Upper lobe of right lung (tissue), 1 donor: ENCODE measurements at regions not wholly inside any gene's neighbourhood (a gene's known extent, or its start where the extent isn't known, plus 50 kb on each side); places are given as distances from the start of the nearest gene placed in this dataset.

ENCODE experiments used
- ATAC-seq: fragments of 200-7000 bp; cut with Tn5 transposase; one replicate; pipeline ENCODE4 v1.9.1; 2020; ENCODE audit warnings: mild to moderate bottlenecking, moderate library complexity
- DNase-seq: peaks from one replicate; pipeline ENCODE4 v3.0.0-alpha.2; 2020
- H3K27ac ChIP-seq: fragments of 200-600 bp; one replicate; pipeline ENCODE4 v1.8.0; 2022
- H3K27me3 ChIP-seq: fragments of 200-600 bp; one replicate; pipeline ENCODE4 v1.8.0; 2022; ENCODE audit warnings: mild to moderate bottlenecking
- H3K36me3 ChIP-seq: fragments of 200-600 bp; one replicate; pipeline ENCODE4 v1.8.0; 2022
- H3K4me1 ChIP-seq: fragments of 200-600 bp; one replicate; pipeline ENCODE4 v1.8.0; 2022
- H3K4me3 ChIP-seq: fragments of 200-600 bp; one replicate; pipeline ENCODE4 v1.8.0; 2022; ENCODE audit warnings: mild to moderate bottlenecking
- H3K9me3 ChIP-seq: fragments of 200-600 bp; one replicate; pipeline ENCODE4 v1.8.0; 2022
- CTCF ChIP-seq: fragments of 200-600 bp; IDR thresholded peaks from one replicate; pipeline ENCODE4 v1.8.0; 2022; ENCODE audit warnings: antibody characterized with exemption
- intact Hi-C: fragments of 100-400 bp; cut with DNase I; formaldehyde crosslinking; loops from one replicate; pipeline ENCODE4 v1.11.0; 2022
- donor health status: DM: no; HTN: yes; CAD: no; lungs with severe emphysema.

DNA sequence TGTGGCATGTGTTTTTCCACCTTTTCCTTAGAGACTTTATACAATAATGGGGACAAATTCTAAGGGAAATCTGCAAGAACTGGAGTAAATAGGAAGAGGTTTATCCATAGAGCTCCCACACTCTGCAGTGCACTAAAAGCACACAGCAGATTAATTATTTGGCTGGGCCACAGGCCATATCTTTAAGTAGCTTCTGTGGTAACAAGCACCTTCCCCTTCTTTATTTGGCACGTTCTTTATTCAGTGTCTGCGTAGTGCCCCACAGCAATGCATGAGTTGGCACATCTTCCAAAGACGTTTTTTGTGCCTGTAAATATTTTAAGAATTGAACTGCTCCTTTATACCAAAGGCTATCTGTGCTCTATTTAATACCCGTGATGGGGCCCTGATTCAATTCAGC, 104.9 kb upstream of the MBL2 start:
- Histone ChIP-seq H3K4me1 (no peaks in the 10 kb centered on the region), H3K36me3 (no peaks in the 10 kb centered on the region), H3K9me3 (no peaks in the 10 kb centered on the region), H3K4me3 (no peak overlapping the region), H3K27ac (no peak overlapping the region), H3K27me3 (no peaks in the 10 kb centered on the region)
- no peak for TF ChIP-seq CTCF
- intact Hi-C loops = no loop called here
- ATAC-seq (peak; percentile 35), DNase-seq (no peak)

GRCh38 chr10:52875336-52875735, 102.8 kb upstream of the MBL2 start:
- intact Hi-C loops = no loop called here
- no peaks in the 10 kb centered on the region for H3K9me3 ChIP-seq
- no peak for ATAC-seq
- no peak for TF ChIP-seq CTCF
- no peak overlapping the region for H3K4me3 ChIP-seq
- no peaks in the 10 kb centered on the region for H3K27me3 ChIP-seq
- no peaks in the 10 kb centered on the region for H3K36me3 ChIP-seq
- DNase-seq = no peak
- no peaks in the 10 kb centered on the region for H3K4me1 ChIP-seq
- no peak overlapping the region for H3K27ac ChIP-seq

DNA sequence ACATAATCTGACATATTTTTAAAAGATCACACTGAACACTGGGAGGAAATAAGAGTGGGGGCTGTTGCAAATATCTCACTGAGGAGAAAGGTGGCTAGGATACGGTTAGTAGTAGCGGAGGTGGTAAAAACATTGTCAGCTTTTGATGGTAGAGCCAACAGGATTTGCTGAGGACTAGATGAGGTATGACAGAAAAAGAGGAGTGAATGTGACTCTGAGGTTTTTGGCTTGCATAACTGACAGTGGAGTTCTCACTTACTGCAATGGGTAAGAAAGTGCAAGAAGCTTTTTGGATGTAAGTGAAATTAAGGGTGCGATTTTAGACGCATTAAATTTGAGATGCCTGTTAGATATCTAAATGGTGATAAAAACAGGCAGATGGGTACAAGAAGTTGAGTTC, 102.0 kb upstream of the MBL2 start:
- Histone ChIP-seq H3K4me1 (no peaks in the 10 kb centered on the region), H3K27ac (no peak overlapping the region), H3K27me3 (no peaks in the 10 kb centered on the region), H3K9me3 (no peaks in the 10 kb centered on the region), H3K36me3 (no peaks in the 10 kb centered on the region), H3K4me3 (no peak overlapping the region)
- intact Hi-C loops = no loop called here
- TF ChIP-seq CTCF = no peak
- ATAC-seq (no peak), DNase-seq (no peak)

DNA sequence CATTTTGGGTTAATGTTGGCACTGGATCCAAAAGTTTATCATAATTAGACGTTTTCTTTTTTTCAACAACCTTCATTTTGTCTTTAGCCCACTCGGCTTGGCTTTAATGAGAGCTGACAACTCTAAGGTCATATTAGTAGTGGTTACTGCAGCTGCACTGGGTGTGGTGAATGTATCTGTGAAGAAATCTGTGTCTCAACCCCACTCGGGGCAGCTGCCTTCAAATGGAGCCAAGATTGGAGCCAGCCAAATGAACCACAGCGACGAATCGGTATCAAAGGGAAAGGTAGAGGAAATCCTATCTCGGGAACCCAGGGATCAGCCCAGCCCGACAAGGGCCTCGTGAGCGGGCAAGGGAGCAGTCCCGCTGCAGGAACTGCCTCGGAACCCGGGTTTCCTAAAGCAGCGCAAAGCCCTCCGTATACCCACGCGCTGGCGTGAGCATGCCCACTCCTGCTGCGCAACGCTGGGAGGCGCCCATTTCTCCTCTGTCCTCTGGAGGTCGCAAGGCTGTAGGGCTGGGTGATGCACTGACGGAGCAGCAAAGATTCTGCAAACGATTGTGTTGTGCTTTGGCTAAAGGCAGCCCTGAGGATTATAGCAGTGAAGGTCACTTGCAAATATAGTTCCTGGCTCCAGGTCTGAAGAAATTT, 98.7 kb upstream of the MBL2 start:
- Histone ChIP-seq H3K9me3 (no peaks in the 10 kb centered on the region), H3K36me3 (no peaks in the 10 kb centered on the region), H3K4me3 (no peak overlapping the region), H3K27me3 (no peaks in the 10 kb centered on the region), H3K27ac (no peak overlapping the region), H3K4me1 (no peaks in the 10 kb centered on the region)
- no peak for ATAC-seq
- intact Hi-C loops = no loop called here
- no peak for TF ChIP-seq CTCF
- DNase-seq = no peak

- intact Hi-C loops = no loop called here
- Histone ChIP-seq H3K4me3 (no peak overlapping the region), H3K4me1 (no peaks in the 10 kb centered on the region), H3K36me3 (no peaks in the 10 kb centered on the region), H3K27ac (no peak overlapping the region), H3K27me3 (no peaks in the 10 kb centered on the region), H3K9me3 (no peaks in the 10 kb centered on the region)
- no peak for TF ChIP-seq CTCF
- DNase-seq (no peak), ATAC-seq (no peak)
These were observed 98.0 kb upstream of the MBL2 start for GRCh38 chr10:52870562-52870961.

- no peaks in the 10 kb centered on the region for H3K9me3 ChIP-seq
- intact Hi-C loops = no loop called here
- no peak for TF ChIP-seq CTCF
- no peaks in the 10 kb centered on the region for H3K4me1 ChIP-seq
- H3K4me3 ChIP-seq = no peak overlapping the region
- ATAC-seq = no peak
- H3K27me3 ChIP-seq = no peaks in the 10 kb centered on the region
- H3K27ac ChIP-seq = no peak overlapping the region
- no peaks in the 10 kb centered on the region for H3K36me3 ChIP-seq
- DNase-seq = no peak
These were observed 97.3 kb upstream of the MBL2 start for GRCh38 chr10:52869864-52870263.
